ENCODE measurements at regions not wholly inside any gene's neighbourhood (a gene's known extent, or its start where the extent isn't known, plus 50 kb on each side); places are given as distances from the start of the nearest gene placed in this dataset.

- no peak for TF ChIP-seq EZH2 (IDR thresholded peaks at IDR 0.05; ENCODE audit: low read depth)
- TF ChIP-seq CTCF (conservative IDR thresholded peaks at IDR 0.05): no peak
These were observed 73.1 kb downstream of the ACKR3 start for GRCh38 chr2:236642584-236643291.
